ENCODE measurements at regions not wholly inside any gene's neighbourhood (a gene's known extent, or its start where the extent isn't known, plus 50 kb on each side); places are given as distances from the start of the nearest gene placed in this dataset.
"Not testable (repeated sequence)": the region's sequence is repeated elsewhere in the genome, so short reads cannot be mapped to it uniquely, and the experiment has no call there.

GRCh38 chr3:152153115-152153514, 115.6 kb upstream of the MBNL1 start:
- not testable (repeated sequence) for DNase-seq (ENCODE audit: low read depth)

DNA sequence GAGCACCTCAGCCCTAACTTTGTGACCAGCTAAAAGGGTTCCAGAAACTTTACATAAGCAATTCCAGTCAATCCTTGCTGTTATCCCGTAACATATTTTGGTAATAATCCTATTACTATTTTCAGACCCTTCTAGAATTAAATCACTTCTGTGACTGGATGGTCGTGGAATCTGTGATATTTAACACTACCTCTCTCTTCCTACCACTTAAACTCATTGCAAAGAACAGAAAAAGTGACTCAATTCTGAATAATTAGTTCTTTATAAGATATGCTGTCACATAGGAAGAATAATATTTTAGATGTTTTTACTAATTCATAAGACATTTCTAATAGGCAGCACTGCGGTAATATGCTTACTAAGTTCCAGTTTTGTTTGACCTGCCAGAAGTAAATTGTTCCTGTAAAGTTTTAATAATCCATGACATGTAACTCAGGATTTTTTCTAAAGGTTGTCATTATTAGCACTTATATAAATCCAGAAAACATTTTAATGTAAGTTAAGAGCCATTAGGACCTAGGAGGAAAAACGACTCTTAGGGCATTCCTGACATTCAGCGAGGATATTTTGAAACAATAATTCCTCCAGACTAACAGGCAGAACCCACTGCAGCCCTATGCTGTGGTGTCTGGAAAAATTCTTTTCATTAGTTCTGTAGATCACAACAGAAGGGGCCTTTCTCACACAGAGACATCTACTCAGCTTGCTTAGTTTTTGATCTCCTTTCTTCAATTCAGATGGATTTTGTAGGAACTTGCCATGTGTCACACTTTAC, 113.3 kb upstream of the MBNL1 start:
- no peak for DNase-seq (ENCODE audit: low read depth)

GRCh38 chr3:152156880-152157279, 111.8 kb upstream of the MBNL1 start:
- DNase-seq (ENCODE audit: low read depth), result no peak

DNA sequence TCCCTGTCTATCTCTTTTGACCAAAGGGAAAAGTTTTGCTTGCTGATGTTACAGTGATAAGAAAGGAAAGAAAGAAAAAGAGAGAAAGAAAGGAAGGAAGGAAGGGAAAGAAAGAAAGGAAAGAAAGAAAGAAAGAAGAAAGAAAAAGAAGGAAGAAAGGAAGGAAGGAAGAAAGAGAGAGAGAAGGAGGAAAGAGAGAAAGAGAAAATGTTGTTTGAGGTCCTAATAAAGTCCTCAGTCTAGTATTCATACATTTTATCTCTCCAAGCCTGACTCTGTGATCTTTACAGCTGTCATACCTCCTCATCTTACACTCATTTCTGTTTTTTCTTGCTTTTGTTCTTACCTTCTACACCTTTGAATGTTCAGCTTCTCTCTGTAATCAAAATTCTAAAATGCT, 111.4 kb upstream of the MBNL1 start:
- no peak for DNase-seq (ENCODE audit: low read depth)

- peak; percentile 66 for DNase-seq (ENCODE audit: low read depth)
Observed at GRCh38 chr3:152159328-152159727, 109.4 kb upstream of the MBNL1 start.

GRCh38 chr3:152160350-152161011, 108.2 kb upstream of the MBNL1 start:
- DNase-seq (ENCODE audit: low read depth), result no peak

DNA sequence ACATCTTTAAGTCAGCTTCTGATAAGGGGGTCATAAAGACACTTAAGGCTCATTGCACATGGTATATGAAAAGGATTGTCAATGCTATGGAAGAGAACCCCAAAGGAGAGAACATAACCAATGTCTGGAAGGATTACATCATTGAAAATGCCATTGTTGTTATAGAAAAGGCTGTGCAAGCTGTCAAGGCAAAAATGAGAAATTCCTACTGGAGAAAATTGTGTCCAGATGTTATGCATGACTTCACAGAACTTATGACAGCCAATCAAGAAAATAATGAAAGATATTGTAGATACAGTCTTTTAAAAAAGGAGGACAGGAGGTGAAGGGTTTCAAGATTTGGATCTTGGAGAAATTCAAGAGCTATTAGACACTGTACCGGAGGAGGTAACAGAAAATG, 96.3 kb upstream of the MBNL1 start:
- DNase-seq (ENCODE audit: low read depth), result no peak

- DNase-seq (ENCODE audit: low read depth), result no peak
Observed at GRCh38 chr3:152173627-152174026, 95.1 kb upstream of the MBNL1 start.

GRCh38 chr3:152174876-152175527, 93.7 kb upstream of the MBNL1 start:
- peak; percentile 18 for DNase-seq (ENCODE audit: low read depth)

DNA sequence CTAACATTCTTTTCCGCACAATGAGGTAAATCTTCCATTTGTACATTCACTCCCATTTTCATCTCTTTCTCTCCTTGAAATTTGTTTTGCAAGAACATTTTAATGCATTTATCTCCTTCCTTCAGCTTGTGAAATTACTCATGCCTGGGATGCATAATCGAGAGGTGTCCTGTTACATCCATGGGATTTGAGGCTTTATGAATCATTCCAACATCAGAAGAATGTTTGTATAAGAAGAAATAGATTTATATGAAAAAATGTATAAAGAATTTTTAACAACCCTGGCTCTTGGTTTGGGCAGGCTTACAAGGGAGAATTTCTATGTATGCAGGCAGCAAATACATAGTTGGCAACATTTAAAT, 93.2 kb upstream of the MBNL1 start:
- peak; percentile 49 for DNase-seq (ENCODE audit: low read depth)

DNA sequence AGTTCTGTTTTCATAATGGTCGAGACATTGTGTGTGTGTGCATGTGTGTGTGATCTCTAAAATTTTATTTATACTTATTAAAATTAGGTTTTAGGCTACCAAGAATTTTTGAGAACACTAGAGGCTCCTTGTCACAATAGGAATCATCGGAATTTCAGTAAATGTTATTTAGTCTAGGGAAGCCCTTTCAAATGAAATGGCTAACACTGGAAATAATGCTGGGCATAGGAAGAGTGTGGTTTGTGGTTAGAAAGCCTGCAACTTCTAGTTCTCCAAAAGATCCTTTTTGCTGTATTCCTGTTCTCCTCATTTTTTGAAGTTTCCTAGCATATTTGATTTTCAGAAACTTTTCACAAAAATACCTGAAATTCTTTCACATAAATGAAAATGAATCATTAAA, 92.5 kb upstream of the MBNL1 start:
- no peak for DNase-seq (ENCODE audit: low read depth)

GRCh38 chr3:152176998-152177397, 91.7 kb upstream of the MBNL1 start:
- DNase-seq (ENCODE audit: low read depth), result no peak

GRCh38 chr3:152177757-152178156, 91.0 kb upstream of the MBNL1 start:
- DNase-seq (ENCODE audit: low read depth), result peak; percentile 74

GRCh38 chr3:152183473-152183872, 85.3 kb upstream of the MBNL1 start:
- DNase-seq (ENCODE audit: low read depth), result peak; percentile 33

DNA sequence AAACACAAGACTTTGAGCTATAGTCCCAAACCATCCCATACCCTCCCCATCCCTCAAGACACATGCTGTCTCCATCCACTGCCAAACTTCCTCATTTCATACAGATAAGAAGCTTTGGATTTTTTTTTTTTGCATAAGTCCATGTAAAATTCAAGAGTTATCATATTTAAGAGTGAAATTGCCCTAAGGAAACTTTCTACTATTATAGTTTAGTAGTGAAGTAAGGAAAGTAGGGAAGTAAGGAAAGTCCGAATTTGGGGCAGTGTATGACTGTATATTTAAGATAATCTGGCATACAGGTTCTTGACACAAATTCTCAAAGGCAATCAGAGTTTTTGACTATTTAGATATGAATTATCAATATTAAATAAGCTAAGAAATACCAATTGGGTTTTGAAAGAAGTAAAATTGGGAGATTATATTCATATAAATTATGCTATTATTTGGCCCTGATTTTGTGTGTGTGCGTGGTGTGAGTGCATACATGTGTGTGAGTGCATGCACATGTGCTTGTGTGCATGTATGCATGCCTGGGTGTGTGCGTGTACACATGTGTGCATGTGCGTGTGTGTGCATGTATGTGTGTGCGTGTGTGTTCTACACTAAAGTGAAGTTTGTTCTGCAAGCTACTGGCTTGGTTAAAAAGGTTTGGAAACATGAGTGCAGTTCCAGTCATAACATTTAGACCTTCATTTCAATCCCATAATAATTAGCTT, 83.6 kb upstream of the MBNL1 start:
- no peak for DNase-seq (ENCODE audit: low read depth)

DNA sequence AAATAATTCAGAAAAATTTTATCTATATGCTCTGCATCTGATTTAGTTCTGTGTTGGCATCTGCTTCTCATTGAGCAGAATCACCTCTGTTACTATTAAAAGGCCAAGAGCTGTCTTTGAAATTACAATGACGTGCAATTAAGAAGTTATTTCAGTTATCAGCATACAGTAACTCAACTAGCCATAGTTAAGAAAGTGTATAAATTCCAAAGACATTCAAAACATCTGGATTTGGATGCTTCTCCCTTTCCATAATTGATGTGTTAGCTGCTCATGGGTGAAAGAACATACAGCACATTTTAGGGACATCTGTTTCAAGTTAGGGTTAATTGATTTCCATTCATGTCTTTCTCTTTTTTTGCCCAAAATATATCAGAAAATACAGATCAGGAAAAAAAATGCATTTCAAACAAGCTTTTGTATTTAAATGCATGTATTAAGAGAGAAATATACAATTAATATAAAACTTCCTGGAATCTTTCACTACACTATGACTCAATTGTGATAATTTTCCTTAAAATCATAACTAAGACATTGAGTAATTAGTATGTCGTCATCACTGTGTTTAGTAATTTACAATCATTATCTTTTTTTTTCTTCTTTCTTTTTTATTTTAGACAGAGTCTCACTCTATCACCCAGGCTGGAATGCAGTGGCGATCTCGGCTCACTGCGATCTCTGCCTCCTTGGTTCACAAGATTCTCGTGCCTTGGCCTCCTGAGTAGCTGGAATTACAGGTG, 82.7 kb upstream of the MBNL1 start:
- no peak for DNase-seq (ENCODE audit: low read depth)

- no peak for DNase-seq (ENCODE audit: low read depth)
Observed at GRCh38 chr3:152190636-152191183, 78.0 kb upstream of the MBNL1 start.

GRCh38 chr3:152192050-152192449, 76.7 kb upstream of the MBNL1 start:
- no peak for DNase-seq (ENCODE audit: low read depth)

- peak; percentile 16 for DNase-seq (ENCODE audit: low read depth)
Observed at GRCh38 chr3:152192936-152193672, 75.6 kb upstream of the MBNL1 start.

DNA sequence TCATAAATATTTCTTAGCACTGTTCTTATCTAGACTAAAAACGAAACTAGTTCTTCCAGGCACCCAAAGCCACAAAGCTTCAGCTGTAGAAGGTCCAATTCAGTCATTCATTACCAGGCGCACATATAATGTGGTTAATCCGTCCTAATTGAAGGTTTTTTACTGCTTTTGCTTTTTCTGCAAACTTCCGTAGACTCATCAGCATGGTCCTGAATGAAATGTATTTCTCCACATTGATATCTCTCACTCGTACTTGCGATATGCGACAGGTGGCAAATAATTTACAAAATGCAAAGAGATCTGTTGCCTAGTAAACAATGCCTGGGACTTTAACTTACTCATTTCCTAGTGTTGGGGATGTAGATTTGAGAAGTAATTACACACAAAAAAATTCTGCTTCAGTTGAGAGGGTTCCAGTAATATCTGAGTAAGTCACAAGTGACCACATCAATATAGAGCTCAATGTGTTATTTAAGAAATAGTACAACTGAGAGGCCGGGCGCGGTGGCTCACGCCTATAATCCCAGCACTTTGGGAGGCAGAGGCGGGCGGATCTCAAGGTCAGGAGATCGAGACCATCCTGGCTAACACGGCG, 75.0 kb upstream of the MBNL1 start:
- DNase-seq (ENCODE audit: low read depth), result no peak
